LNCAP (cell line): ENCODE measurements at regions not wholly inside any gene's neighbourhood (a gene's known extent, or its start where the extent isn't known, plus 50 kb on each side); places are given as distances from the start of the nearest gene placed in this dataset.

Experiments
- TF ChIP-seq, protein P1 (sequence below): fragments of 450-650 bp; IDR thresholded peaks from 2 replicates; pipeline ENCODE4 v1.5.1; 2017; ENCODE audit warnings: mild to moderate bottlenecking

DNA sequence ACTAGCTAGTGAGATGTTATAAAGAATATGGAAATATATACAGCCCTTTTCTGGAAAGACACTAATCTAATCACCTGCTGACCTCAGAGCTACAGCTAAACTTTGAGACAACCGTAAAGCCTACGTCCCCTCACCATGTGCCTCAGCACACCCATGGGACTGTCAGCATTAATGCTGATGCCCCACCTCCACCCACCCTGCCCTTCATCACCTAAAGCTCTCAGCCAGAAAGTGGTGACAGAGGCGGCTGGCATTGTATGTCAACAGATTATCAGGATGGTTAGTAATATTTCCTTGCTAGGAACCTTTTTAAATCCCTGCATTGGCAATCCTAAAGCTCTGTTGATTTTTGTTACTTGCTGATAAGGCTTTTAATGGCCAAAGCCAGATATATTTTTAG lies 1177.9 kb downstream of the DIAPH3 start:
- TF ChIP-seq, protein P1, sequence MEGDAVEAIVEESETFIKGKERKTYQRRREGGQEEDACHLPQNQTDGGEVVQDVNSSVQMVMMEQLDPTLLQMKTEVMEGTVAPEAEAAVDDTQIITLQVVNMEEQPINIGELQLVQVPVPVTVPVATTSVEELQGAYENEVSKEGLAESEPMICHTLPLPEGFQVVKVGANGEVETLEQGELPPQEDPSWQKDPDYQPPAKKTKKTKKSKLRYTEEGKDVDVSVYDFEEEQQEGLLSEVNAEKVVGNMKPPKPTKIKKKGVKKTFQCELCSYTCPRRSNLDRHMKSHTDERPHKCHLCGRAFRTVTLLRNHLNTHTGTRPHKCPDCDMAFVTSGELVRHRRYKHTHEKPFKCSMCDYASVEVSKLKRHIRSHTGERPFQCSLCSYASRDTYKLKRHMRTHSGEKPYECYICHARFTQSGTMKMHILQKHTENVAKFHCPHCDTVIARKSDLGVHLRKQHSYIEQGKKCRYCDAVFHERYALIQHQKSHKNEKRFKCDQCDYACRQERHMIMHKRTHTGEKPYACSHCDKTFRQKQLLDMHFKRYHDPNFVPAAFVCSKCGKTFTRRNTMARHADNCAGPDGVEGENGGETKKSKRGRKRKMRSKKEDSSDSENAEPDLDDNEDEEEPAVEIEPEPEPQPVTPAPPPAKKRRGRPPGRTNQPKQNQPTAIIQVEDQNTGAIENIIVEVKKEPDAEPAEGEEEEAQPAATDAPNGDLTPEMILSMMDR, result no peak

DNA sequence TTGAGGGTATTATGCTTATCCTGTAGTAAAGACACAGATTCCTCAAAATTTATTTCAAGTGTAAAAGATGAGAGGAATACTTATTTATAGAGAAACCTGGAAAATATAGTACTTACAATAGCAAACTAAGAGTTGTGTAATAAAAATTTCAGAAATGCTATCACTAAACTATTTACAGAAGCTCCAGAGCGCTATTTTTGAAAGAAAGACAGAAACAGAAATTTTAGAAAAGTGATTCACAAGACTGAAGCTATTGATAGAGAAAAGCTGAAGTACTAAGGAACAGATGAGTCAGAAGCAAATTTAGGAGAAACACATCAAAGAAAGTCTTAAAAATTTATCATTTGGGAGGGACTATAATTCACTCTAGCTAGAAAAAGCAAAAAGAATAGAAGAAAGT lies 1174.2 kb downstream of the DIAPH3 start:
- TF ChIP-seq, protein P1, result no peak

DNA sequence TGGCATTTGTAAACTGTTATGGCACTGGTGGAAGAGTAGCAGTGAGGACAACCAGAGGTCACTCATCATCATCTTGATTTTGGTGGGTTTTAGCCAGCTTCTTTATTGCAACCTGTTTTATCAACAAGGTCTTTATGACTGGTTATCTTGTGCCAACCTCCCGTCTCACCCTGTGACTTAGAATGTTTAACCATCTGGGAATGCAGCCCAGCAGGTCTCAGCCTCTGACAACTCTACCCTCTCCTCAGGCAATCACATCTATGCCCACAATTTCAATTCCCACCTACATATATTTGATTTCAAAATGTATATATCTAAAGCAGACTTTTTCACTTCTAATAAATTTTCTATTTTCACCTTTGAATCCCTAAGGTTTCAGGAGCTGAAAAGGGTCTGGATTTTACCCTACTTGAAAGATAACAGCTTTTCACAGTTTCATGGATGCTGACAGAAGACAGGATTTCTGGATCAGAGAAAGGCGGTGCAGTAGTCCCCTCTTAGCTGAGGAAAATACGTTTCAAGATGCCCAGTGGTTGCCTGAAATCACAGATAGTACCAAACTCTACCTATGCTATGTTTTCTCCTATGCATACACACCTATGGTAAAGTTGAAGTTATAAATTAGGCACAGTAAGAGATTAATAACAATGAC lies 1171.8 kb downstream of the DIAPH3 start:
- TF ChIP-seq, protein P1, result no peak

DNA sequence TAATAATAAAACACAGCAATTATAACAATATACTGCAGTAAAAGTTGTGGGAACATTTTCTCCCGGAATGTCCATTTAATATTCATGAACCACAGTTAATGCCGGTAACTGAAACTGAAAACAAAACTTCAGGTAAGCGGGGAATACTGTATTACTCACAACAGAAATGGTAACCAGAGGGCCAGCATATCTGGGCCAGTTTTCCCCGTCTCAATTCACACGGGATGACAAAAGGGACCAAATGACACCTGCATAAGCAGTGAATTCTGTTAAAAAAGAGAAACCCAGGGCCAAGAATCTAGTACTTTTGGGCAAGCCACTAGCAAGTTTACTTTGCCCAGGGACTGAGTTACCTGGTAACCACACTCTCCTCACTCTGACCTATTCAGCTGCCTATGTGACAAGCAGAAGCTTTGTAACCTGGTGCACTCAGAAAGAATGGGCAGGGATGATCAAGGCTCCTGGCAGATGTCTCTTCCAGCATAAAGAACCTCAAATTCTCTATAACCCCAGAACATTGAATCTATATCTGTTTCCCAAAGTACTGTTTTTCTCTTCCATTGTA lies 1171.2 kb downstream of the DIAPH3 start:
- TF ChIP-seq, protein P1, result no peak

DNA sequence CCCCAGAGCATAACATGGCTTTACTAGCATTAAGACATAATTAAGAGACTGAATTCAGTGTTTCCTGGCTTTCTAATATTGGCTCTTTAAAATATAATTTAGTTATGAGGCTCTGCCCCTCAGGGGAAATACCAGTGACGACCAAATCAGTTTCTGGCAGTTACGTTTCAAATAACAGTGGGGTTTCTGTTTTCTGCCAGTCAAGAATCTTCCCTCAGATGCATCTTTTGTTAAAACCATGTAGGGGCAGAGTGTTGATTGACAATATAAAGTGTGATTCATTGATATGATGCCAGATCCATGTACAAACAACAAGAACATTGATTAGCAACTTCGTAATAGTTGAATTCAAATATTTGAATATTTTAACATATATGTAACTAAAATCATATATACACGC lies 1169.7 kb downstream of the DIAPH3 start:
- TF ChIP-seq, protein P1, result no peak

DNA sequence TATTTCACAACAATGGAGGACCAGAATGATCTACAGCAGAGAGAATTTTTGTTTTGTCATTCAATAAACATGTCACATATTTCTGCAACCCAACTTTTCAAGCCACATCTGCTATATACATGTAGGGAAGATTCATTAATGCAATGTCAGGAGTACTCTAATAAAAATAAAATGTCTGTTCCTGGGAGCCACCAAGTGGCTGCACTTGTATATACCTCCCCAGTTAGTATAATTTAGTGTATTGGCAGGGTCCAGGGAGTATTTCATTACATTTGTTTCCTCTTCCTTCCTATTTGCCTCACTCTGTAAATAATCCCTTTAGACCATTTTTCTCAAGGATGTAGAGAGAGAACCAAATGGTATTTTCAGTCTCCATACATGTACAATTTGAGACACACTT lies 1169.0 kb downstream of the DIAPH3 start:
- TF ChIP-seq, protein P1, result no peak

DNA sequence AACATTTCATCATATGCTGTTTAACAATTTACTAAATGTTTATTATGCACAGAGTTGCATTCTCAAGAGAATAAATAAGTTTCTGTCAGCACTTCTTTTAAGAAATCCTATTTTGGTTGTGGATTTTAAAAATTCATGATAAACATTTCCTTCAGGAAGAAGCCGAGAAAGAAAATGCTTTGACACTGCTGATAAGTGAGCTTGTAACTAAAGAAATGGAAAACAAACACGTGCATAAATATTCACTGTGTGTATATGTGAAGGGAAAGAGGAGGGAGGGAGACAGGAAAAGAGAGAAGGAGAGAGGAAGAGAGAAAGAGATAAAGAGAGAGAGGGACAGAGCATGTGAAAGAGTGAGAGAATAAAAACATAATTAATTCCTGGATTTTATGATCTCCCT lies 1165.0 kb downstream of the DIAPH3 start:
- TF ChIP-seq, protein P1, result no peak
